ENCODE measurements at regions not wholly inside any gene's neighbourhood (a gene's known extent, or its start where the extent isn't known, plus 50 kb on each side); places are given as distances from the start of the nearest gene placed in this dataset.
A peak's percentile ranks its signal among the peaks of the same experiment; 100 is the strongest.

- TF ChIP-seq CTCF (conservative IDR thresholded peaks at IDR 0.05; ENCODE audit: low read depth, low read length) = no peak
- no peak for DNase-seq (ENCODE audit: low read depth)
- H3K4me3 ChIP-seq (ENCODE audit: low read depth, low read length) = no peak overlapping the region
Observed at GRCh38 chr2:38152913-38153312, 77.0 kb upstream of the CYP1B1 start.

GRCh38 chr2:38152035-38152434, 76.1 kb upstream of the CYP1B1 start:
- no peak for DNase-seq (ENCODE audit: low read depth)
- no peak overlapping the region for H3K4me3 ChIP-seq (ENCODE audit: low read depth, low read length)
- TF ChIP-seq CTCF (conservative IDR thresholded peaks at IDR 0.05; ENCODE audit: low read depth, low read length) = no peak

GRCh38 chr2:38149531-38149930, 73.6 kb upstream of the CYP1B1 start:
- no peak overlapping the region for H3K4me3 ChIP-seq (ENCODE audit: low read depth, low read length)
- no peak for TF ChIP-seq CTCF (conservative IDR thresholded peaks at IDR 0.05; ENCODE audit: low read depth, low read length)
- no peak for DNase-seq (ENCODE audit: low read depth)

- peak; percentile 94 for DNase-seq (ENCODE audit: low read depth)
- H3K4me3 ChIP-seq (ENCODE audit: low read depth, low read length) = no peak overlapping the region
- no peak for TF ChIP-seq CTCF (conservative IDR thresholded peaks at IDR 0.05; ENCODE audit: low read depth, low read length)
Observed at GRCh38 chr2:38148501-38148900, 72.5 kb upstream of the CYP1B1 start.

GRCh38 chr2:38147333-38148121, 71.6 kb upstream of the CYP1B1 start:
- no peak for TF ChIP-seq CTCF (conservative IDR thresholded peaks at IDR 0.05; ENCODE audit: low read depth, low read length)
- DNase-seq (ENCODE audit: low read depth) = no peak
- H3K4me3 ChIP-seq (ENCODE audit: low read depth, low read length) = no peak overlapping the region

GRCh38 chr2:38146907-38147307, 71.0 kb upstream of the CYP1B1 start:
- no peak for TF ChIP-seq CTCF (conservative IDR thresholded peaks at IDR 0.05; ENCODE audit: low read depth, low read length)
- peak; percentile 98 for DNase-seq (ENCODE audit: low read depth)
- H3K4me3 ChIP-seq (ENCODE audit: low read depth, low read length) = peak overlapping the region; percentile 15
